HTR-8/SVneo (cell line): ENCODE measurements at regions not wholly inside any gene's neighbourhood (a gene's known extent, or its start where the extent isn't known, plus 50 kb on each side); places are given as distances from the start of the nearest gene placed in this dataset.
A peak's percentile ranks its signal among the peaks of the same experiment; 100 is the strongest.
"Not testable (repeated sequence)": the region's sequence is repeated elsewhere in the genome, so short reads cannot be mapped to it uniquely, and the experiment has no call there.

Experiments used
- DNase-seq: peaks from one replicate; pipeline ENCODE4 v3.0.0; 2011; ENCODE audit warnings: low spot score, mixed read lengths; ENCODE audit not compliant: insufficient read length
- FAIRE-seq: peaks from 2 replicates; lab custom pipeline; 2011; peaks lifted over from hg19 to GRCh38; lab: Jason Lieb, UNC

- FAIRE-seq: no peak
- DNase-seq: no peak
Measured at GRCh38 chr6:80434691-80435350, 328.4 kb downstream of the BCKDHB start.

- FAIRE-seq (no peak), DNase-seq (no peak)
Measured at GRCh38 chr6:80433673-80434025, 327.2 kb downstream of the BCKDHB start.

DNA sequence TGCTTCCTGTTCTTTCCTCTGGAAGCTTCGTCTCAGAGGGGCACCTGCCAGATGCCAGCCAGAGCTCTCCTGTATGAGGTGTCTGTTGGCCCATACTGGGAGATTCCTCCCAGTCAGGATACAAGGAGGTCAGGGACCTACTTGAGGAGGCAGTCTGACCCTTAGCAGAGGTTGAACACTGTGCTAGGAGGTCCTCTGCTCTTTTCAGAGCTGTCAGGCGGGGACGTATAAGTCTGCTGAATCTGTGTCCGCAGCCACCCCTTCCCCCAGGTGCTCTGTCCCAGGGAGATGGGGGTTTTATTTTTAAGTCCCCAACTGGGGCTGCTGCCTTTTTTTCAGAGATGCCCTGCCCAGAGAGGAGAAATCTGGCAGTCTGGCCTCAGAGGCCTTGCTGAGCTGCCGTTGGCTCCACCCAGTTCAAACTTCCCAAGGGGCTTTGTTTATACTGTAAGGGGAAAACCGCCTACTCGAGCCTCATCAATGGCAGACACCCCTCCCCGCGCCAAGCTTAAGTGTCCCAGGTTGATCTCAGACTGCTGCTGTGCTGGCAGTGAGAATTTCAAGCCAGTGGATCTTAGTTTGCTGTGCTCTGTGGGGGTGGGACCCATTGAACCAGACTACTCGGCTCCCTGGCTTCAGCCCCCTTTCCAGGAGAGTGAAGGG is 326.7 kb downstream of the BCKDHB start:
- DNase-seq (no peak), FAIRE-seq (no peak)

- DNase-seq: peak; percentile 7
- no peak for FAIRE-seq
Measured at GRCh38 chr6:80425089-80425823, 318.8 kb downstream of the BCKDHB start.

DNA sequence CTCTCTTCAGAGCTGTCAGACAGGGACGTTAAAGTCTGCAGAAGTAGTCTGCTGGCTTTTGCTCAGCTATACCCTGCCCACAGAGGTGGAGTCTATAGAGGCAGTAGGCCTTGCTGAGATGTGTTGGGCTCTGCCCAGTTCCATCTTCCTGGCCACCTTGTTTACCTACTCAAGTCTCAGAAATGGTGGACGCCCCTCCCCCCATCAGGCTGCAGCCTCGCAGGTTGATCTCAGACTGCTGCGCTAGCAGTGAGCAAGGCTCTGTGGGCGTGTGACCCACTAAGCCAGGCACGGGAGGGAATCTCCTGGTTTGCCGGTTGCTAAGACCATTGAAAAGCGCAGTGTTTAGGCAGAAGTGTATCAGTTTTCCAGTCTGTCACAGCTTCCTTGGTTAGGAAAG is 305.0 kb downstream of the BCKDHB start:
- DNase-seq: no peak
- no peak for FAIRE-seq

GRCh38 chr6:80407976-80408375 is 301.5 kb downstream of the BCKDHB start:
- not testable (repeated sequence) for FAIRE-seq, DNase-seq

GRCh38 chr6:80404889-80405288 is 298.4 kb downstream of the BCKDHB start:
- FAIRE-seq: no peak
- no peak for DNase-seq

DNA sequence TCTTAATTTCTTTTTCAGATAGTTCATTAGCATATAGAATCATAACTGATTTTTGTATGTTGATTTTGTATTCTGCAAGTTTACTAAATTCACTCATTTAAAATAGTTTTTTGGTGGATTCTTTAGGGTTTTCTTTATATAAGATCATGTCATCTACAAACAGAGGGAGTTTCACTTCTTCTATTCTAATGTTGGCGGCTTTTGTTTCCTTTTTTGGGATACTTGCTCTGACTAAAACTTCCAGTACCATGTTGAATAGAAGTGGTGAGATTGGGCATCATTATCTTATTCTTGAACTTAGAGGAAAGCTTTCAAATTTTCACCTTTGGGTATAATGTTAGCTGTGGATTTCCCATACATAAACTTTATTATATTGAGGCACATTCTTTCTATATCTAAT is 296.9 kb downstream of the BCKDHB start:
- FAIRE-seq: no peak
- no peak for DNase-seq

- FAIRE-seq (no peak), DNase-seq (no peak)
Measured at GRCh38 chr6:80402266-80402665, 295.8 kb downstream of the BCKDHB start.
